HepG2 (cell line): ENCODE measurements at regions not wholly inside any gene's neighbourhood (a gene's known extent, or its start where the extent isn't known, plus 50 kb on each side); places are given as distances from the start of the nearest gene placed in this dataset.

Source experiments
- CBX2 ChIP-seq, 2 experiments: fragments of 200-600 bp in 1 of 2; sonication (generic); formaldehyde crosslinking in 1 of 2; IDR thresholded peaks; 2 replicates each; pipeline versions ENCODE4 v1.7.0 to v1.8.1; 2018 to 2022; ENCODE audit warnings: low read depth in 2 of 2, low read length in 1 of 2, mild to moderate bottlenecking in 1 of 2, missing genetic modification reagents in 1 of 2
- CCDC6 ChIP-seq: sonication (generic); formaldehyde crosslinking; IDR thresholded peaks from 2 replicates; pipeline ENCODE4 v1.8.1; 2022; ENCODE audit warnings: mild to moderate bottlenecking, missing genetic modification reagents, moderate library complexity
- NFKBIZ ChIP-seq: IDR thresholded peaks from 2 replicates; pipeline ENCODE4 v1.6.1; 2018; ENCODE audit warnings: missing genetic modification reagents, missing compliant biosample characterization
- NR2F1 ChIP-seq, 2 experiments: fragments of 450-650 bp in 1 of 2; formaldehyde crosslinking in 1 of 2; IDR thresholded peaks; 2 replicates each; pipeline versions ENCODE4 v1.5.0 to v1.6.1; 2016 to 2020; ENCODE audit warnings: mild to moderate bottlenecking in 1 of 2, missing compliant biosample characterization in 1 of 2, missing genetic modification reagents in 1 of 2, moderate library complexity in 1 of 2
- POGZ ChIP-seq: sonication (generic); formaldehyde crosslinking; IDR thresholded peaks from 2 replicates; pipeline ENCODE4 v1.4.0; 2020; ENCODE audit warnings: mild to moderate bottlenecking, missing genetic modification reagents
- RARG ChIP-seq: sonication (generic); formaldehyde crosslinking; IDR thresholded peaks from 2 replicates; pipeline ENCODE4 v1.4.0; 2020; ENCODE audit warnings: low read depth, mild to moderate bottlenecking, missing genetic modification reagents
- RXRA ChIP-seq: sonication (generic); formaldehyde crosslinking; IDR thresholded peaks from 2 replicates; pipeline ENCODE4 v1.5.1; 2020; ENCODE audit warnings: missing genetic modification reagents
- TOE1 ChIP-seq: sonication (generic); formaldehyde crosslinking; IDR thresholded peaks from 2 replicates; pipeline ENCODE4 v1.4.0; 2020; ENCODE audit warnings: mild to moderate bottlenecking, missing genetic modification reagents
- U2AF2 ChIP-seq: fragments of 200-400 bp; formaldehyde crosslinking; IDR thresholded peaks from 2 replicates; pipeline ENCODE4 v1.6.1; 2017; ENCODE audit warnings: low read depth, mild to moderate bottlenecking, low read length
- ZNF10 ChIP-seq: sonication (generic); formaldehyde crosslinking; IDR thresholded peaks from 2 replicates; pipeline ENCODE4 v1.4.0; 2020; ENCODE audit warnings: mild to moderate bottlenecking, low read depth, missing genetic modification reagents, borderline replicate concordance
- ZNF546 ChIP-seq: sonication (generic); formaldehyde crosslinking; conservative IDR thresholded peaks from 2 replicates; pipeline ENCODE4 v1.8.1; 2023; ENCODE audit warnings: mild to moderate bottlenecking, missing genetic modification reagents
- ZNF619 ChIP-seq: sonication (generic); formaldehyde crosslinking; IDR thresholded peaks from 2 replicates; pipeline ENCODE4 v1.4.0; 2020; ENCODE audit warnings: mild to moderate bottlenecking, missing genetic modification reagents
- ZNF737 ChIP-seq: sonication (generic); formaldehyde crosslinking; IDR thresholded peaks from 2 replicates; pipeline ENCODE4 v1.5.0; 2020; ENCODE audit warnings: missing genetic modification reagents, mild to moderate bottlenecking, borderline replicate concordance
- ZSCAN9 ChIP-seq: IDR thresholded peaks from 2 replicates; pipeline ENCODE4 v1.6.1; 2016; ENCODE audit warnings: borderline replicate concordance
- TF ChIP-seq, protein P1 (sequence below): sonication (generic); formaldehyde crosslinking; IDR thresholded peaks from 2 replicates; pipeline ENCODE4 v1.4.0; 2020; ENCODE audit warnings: missing genetic modification reagents, mild to moderate bottlenecking, borderline replicate concordance
- TF ChIP-seq, protein P2 (sequence below): sonication (generic); formaldehyde crosslinking; IDR thresholded peaks from 2 replicates; pipeline ENCODE4 v1.4.0; 2020; ENCODE audit warnings: missing genetic modification reagents
- TF ChIP-seq, protein P3 (sequence below): sonication (generic); formaldehyde crosslinking; IDR thresholded peaks from 2 replicates; pipeline ENCODE4 v1.4.0; 2020; ENCODE audit warnings: mild to moderate bottlenecking, missing genetic modification reagents, borderline replicate concordance
- TF ChIP-seq, protein P4 (sequence below): sonication (generic); formaldehyde crosslinking; IDR thresholded peaks from 2 replicates; pipeline ENCODE4 v1.5.1; 2020; ENCODE audit warnings: mild to moderate bottlenecking, moderate library complexity, missing genetic modification reagents

DNA sequence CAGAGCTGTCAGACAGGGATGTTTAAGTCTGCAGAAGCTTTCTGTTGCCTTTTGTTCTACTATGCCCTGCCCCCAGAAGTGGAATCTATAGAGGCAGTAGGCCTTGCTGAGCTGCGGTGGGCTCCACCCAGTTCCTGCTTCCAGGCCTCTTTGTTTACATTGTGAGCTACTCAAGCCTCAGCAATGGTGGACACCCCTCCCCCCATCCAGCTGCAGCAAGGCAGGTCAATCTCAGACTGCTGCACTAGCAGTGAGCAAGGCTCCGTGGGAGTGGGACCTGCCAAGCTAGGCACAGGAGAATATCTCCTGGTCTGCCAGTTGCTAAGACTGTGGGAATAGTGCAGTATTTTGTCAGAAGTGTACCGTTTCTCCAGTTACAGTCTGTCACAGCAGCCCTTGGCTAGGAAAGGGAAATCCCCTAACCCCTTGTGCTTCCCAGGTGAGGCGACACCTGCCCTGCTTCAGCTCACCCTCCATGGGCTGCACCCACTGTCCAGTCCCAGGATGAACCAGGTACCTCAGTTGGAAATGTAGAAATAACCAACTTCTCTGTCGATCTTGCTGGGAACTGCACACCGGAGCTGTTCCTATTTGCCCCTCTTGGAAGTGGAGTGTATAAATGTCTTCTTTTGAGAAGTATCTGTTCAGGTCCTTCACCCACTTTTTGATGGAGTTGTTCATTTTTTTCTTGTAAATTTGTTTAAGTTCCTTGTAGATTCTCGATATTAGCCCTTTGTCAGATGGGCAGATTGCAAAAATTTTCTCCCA is 213.5 kb upstream of the SLC38A2 start (continued):
- TF ChIP-seq, protein P1, sequence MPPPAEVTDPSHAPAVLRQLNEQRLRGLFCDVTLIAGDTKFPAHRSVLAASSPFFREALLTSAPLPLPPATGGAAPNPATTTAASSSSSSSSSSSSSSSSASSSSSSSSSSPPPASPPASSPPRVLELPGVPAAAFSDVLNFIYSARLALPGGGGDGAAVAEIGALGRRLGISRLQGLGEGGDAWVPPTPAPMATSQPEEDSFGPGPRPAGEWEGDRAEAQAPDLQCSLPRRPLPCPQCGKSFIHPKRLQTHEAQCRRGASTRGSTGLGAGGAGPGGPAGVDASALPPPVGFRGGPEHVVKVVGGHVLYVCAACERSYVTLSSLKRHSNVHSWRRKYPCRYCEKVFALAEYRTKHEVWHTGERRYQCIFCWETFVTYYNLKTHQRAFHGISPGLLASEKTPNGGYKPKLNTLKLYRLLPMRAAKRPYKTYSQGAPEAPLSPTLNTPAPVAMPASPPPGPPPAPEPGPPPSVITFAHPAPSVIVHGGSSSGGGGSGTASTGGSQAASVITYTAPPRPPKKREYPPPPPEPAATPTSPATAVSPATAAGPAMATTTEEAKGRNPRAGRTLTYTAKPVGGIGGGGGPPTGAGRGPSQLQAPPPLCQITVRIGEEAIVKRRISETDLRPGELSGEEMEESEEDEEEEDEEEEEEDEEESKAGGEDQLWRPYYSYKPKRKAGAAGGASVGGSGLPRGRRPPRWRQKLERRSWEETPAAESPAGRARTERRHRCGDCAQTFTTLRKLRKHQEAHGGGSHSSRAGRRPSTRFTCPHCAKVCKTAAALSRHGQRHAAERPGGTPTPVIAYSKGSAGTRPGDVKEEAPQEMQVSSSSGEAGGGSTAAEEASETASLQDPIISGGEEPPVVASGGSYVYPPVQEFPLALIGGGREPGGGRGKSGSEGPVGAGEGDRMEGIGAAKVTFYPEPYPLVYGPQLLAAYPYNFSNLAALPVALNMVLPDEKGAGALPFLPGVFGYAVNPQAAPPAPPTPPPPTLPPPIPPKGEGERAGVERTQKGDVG (CRISPR knock-in tag), result 0 out of 2 replicates have a peak, but pooled peaks have one; percentile 65
- no peak for TF ChIP-seq CCDC6 (CRISPR knock-in tag)
- peak; percentile 51; the same call in 1 of the 2 replicates for TF ChIP-seq NFKBIZ (CRISPR knock-in tag)
- TF ChIP-seq POGZ (CRISPR knock-in tag), result peak; percentile 97
- TF ChIP-seq, protein P2, sequence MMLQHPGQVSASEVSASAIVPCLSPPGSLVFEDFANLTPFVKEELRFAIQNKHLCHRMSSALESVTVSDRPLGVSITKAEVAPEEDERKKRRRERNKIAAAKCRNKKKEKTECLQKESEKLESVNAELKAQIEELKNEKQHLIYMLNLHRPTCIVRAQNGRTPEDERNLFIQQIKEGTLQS (CRISPR knock-in tag), result no peak
- TF ChIP-seq, protein P3, sequence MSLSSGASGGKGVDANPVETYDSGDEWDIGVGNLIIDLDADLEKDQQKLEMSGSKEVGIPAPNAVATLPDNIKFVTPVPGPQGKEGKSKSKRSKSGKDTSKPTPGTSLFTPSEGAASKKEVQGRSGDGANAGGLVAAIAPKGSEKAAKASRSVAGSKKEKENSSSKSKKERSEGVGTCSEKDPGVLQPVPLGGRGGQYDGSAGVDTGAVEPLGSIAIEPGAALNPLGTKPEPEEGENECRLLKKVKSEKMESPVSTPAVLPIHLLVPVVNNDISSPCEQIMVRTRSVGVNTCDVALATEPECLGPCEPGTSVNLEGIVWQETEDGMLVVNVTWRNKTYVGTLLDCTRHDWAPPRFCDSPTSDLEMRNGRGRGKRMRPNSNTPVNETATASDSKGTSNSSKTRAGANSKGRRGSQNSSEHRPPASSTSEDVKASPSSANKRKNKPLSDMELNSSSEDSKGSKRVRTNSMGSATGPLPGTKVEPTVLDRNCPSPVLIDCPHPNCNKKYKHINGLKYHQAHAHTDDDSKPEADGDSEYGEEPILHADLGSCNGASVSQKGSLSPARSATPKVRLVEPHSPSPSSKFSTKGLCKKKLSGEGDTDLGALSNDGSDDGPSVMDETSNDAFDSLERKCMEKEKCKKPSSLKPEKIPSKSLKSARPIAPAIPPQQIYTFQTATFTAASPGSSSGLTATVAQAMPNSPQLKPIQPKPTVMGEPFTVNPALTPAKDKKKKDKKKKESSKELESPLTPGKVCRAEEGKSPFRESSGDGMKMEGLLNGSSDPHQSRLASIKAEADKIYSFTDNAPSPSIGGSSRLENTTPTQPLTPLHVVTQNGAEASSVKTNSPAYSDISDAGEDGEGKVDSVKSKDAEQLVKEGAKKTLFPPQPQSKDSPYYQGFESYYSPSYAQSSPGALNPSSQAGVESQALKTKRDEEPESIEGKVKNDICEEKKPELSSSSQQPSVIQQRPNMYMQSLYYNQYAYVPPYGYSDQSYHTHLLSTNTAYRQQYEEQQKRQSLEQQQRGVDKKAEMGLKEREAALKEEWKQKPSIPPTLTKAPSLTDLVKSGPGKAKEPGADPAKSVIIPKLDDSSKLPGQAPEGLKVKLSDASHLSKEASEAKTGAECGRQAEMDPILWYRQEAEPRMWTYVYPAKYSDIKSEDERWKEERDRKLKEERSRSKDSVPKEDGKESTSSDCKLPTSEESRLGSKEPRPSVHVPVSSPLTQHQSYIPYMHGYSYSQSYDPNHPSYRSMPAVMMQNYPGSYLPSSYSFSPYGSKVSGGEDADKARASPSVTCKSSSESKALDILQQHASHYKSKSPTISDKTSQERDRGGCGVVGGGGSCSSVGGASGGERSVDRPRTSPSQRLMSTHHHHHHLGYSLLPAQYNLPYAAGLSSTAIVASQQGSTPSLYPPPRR (CRISPR knock-in tag), result peak; percentile 81; the same call in 1 of the 2 replicates
- TF ChIP-seq CBX2 (IDR thresholded peaks at IDR 0.05; ENCODE audit: low read depth, low read length), result no peak
- no peak for TF ChIP-seq CBX2 (CRISPR knock-in tag; IDR thresholded peaks at IDR 0.05; ENCODE audit: low read depth)
- TF ChIP-seq ZNF619 (CRISPR knock-in tag), result no peak
- TF ChIP-seq RARG (CRISPR knock-in tag), result no peak
- TF ChIP-seq RXRA (CRISPR knock-in tag), result 0 out of 2 replicates have a peak, but pooled peaks have one; percentile 75
- no peak for TF ChIP-seq ZNF10 (CRISPR knock-in tag)
- TF ChIP-seq, protein P4, sequence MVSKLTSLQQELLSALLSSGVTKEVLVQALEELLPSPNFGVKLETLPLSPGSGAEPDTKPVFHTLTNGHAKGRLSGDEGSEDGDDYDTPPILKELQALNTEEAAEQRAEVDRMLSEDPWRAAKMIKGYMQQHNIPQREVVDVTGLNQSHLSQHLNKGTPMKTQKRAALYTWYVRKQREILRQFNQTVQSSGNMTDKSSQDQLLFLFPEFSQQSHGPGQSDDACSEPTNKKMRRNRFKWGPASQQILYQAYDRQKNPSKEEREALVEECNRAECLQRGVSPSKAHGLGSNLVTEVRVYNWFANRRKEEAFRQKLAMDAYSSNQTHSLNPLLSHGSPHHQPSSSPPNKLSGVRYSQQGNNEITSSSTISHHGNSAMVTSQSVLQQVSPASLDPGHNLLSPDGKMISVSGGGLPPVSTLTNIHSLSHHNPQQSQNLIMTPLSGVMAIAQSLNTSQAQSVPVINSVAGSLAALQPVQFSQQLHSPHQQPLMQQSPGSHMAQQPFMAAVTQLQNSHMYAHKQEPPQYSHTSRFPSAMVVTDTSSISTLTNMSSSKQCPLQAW (CRISPR knock-in tag), result 0 out of 2 replicates have a peak, but pooled peaks have one; percentile 43
- no peak for TF ChIP-seq U2AF2
- TF ChIP-seq ZSCAN9 (CRISPR knock-in tag), result no peak; the same call in 1 of the 2 replicates
- no peak for TF ChIP-seq ZNF737 (CRISPR knock-in tag)
- TF ChIP-seq NR2F1 (CRISPR knock-in tag; IDR thresholded peaks at IDR 0.05), result peak in 1 of 2 experiments; percentile 28; a peak in 1 of 4 replicates
- TF ChIP-seq ZNF546 (CRISPR knock-in tag), result no peak
- TF ChIP-seq TOE1, result no peak
